ENCODE measurements at regions not wholly inside any gene's neighbourhood (a gene's known extent, or its start where the extent isn't known, plus 50 kb on each side); places are given as distances from the start of the nearest gene placed in this dataset.

GRCh38 chr12:77569876-77570275 is 260.8 kb upstream of the NAV3 start:
- TF ChIP-seq, protein P1, sequence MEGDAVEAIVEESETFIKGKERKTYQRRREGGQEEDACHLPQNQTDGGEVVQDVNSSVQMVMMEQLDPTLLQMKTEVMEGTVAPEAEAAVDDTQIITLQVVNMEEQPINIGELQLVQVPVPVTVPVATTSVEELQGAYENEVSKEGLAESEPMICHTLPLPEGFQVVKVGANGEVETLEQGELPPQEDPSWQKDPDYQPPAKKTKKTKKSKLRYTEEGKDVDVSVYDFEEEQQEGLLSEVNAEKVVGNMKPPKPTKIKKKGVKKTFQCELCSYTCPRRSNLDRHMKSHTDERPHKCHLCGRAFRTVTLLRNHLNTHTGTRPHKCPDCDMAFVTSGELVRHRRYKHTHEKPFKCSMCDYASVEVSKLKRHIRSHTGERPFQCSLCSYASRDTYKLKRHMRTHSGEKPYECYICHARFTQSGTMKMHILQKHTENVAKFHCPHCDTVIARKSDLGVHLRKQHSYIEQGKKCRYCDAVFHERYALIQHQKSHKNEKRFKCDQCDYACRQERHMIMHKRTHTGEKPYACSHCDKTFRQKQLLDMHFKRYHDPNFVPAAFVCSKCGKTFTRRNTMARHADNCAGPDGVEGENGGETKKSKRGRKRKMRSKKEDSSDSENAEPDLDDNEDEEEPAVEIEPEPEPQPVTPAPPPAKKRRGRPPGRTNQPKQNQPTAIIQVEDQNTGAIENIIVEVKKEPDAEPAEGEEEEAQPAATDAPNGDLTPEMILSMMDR (IDR thresholded peaks at IDR 0.05; ENCODE audit: extremely low read depth, missing control alignments), result no peak
- DNase-seq (ENCODE audit: low spot score), result no peak

GRCh38 chr12:77560714-77561113 is 270.0 kb upstream of the NAV3 start:
- TF ChIP-seq, protein P1 (IDR thresholded peaks at IDR 0.05; ENCODE audit: extremely low read depth, missing control alignments), result no peak
- DNase-seq (ENCODE audit: low spot score), result no peak

- DNase-seq (ENCODE audit: low spot score), result no peak
- TF ChIP-seq, protein P1 (IDR thresholded peaks at IDR 0.05; ENCODE audit: extremely low read depth, missing control alignments), result no peak
Observed at GRCh38 chr12:77559400-77560074, 271.2 kb upstream of the NAV3 start.

DNA sequence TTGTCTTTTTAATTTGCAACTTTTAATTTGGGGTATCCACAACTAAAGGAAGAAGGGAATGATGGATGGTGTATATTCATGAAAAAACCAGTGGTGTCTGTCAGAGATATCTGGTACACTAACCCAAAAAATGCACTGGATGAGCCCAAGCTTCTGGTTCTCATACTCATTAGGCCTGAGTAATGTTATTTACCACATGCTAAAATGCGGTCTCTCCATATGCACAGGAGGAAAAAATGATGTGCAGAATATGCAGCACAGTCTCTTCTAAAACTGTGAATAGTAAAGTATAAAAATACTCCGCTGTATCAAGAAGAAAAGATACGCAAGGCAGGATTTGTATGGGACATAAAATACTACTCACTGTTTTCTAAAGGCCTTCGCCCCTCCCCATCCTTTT is 275.6 kb upstream of the NAV3 start:
- TF ChIP-seq, protein P1 (IDR thresholded peaks at IDR 0.05; ENCODE audit: extremely low read depth, missing control alignments), result no peak
- no peak for DNase-seq (ENCODE audit: low spot score)

GRCh38 chr12:77553976-77554619 is 276.6 kb upstream of the NAV3 start:
- peak; percentile 39 for DNase-seq (ENCODE audit: low spot score)
- TF ChIP-seq, protein P1 (IDR thresholded peaks at IDR 0.05; ENCODE audit: extremely low read depth, missing control alignments), result no peak

GRCh38 chr12:77549383-77550128 is 281.1 kb upstream of the NAV3 start:
- TF ChIP-seq, protein P1 (IDR thresholded peaks at IDR 0.05; ENCODE audit: extremely low read depth, missing control alignments), result no peak
- no peak for DNase-seq (ENCODE audit: low spot score)

DNA sequence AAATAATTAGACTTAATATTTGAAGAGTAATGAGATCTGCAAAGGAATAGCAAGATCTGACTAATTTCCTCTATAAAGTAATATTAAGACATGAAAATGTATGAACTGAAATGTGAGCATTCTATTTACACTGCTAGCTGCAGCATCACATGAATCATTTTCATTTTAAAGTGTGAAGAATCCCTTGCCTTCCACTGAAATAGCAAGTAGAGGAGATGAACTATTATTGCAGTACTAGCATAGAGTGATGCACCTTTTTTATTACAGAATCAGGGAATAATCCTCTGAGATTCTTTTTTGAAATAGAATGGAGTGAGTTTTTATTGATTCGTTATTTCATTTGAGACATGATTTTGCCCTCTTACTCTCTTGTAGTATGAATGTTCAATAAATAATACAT is 281.9 kb upstream of the NAV3 start:
- no peak for DNase-seq (ENCODE audit: low spot score)
- TF ChIP-seq, protein P1 (IDR thresholded peaks at IDR 0.05; ENCODE audit: extremely low read depth, missing control alignments), result no peak
